ENCODE measurements at regions not wholly inside any gene's neighbourhood (a gene's known extent, or its start where the extent isn't known, plus 50 kb on each side); places are given as distances from the start of the nearest gene placed in this dataset.

DNA sequence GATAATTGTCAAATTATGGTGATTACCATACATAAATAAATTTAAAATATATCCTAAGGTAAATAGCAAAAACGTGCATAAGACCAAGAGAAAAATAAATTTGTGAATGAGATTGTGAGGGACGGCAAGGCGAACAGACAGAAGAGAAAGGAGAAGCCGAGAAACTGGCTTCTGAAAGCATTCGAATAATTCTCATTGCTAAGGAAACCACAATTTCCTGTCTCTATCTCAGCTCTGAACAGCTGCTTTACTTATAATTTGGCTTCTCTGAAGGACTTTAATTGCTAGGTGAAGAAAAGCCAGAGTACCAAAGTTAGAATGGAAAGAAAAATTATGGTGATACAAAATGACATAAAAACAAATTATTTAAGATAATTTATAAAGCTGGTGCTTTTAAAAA lies 79.0 kb upstream of the RGS17 start:
- no peak for DNase-seq
- Histone ChIP-seq H3K36me3 (no peaks in the 10 kb centered on the region), H3K27ac (no peak overlapping the region), H3K9me3 (no peaks in the 10 kb centered on the region), H3K4me1 (no peaks in the 10 kb centered on the region), H3K4me3 (no peak overlapping the region), H3K27me3 (no peaks in the 10 kb centered on the region)
- TF ChIP-seq POLR2A (IDR thresholded peaks at IDR 0.05) = no peak
- TF ChIP-seq CTCF (IDR thresholded peaks at IDR 0.05) = no peak

GRCh38 chr6:153208706-153209105 lies 77.6 kb upstream of the RGS17 start:
- Histone ChIP-seq H3K4me3 (no peak overlapping the region), H3K36me3 (no peaks in the 10 kb centered on the region), H3K4me1 (no peaks in the 10 kb centered on the region), H3K27ac (no peak overlapping the region), H3K9me3 (no peaks in the 10 kb centered on the region), H3K27me3 (no peaks in the 10 kb centered on the region)
- TF ChIP-seq CTCF (IDR thresholded peaks at IDR 0.05) (no peak), POLR2A (IDR thresholded peaks at IDR 0.05) (no peak)
- DNase-seq = no peak

DNA sequence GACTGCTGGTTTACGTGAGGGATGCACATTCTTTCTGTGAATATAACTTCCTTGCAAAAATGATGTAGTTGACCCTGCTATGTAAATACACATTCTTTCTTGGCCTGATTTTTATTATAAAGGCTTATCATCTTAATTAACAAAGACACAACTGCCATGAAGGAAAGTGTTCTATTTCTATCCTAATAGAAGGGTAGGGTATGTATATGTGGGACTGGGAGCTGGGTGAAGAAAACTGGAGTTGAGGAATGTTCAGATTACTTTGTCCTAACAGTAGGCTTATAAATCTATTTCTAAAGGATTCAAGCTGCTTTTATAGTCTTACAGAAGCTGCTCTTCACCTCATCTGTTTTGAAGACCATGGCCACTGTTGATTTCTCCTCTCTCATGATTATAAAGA lies 76.5 kb upstream of the RGS17 start:
- no peak overlapping the region for H3K27ac ChIP-seq
- no peak for DNase-seq
- H3K4me3 ChIP-seq = no peak overlapping the region
- H3K27me3 ChIP-seq = no peaks in the 10 kb centered on the region
- no peaks in the 10 kb centered on the region for H3K9me3 ChIP-seq
- no peaks in the 10 kb centered on the region for H3K4me1 ChIP-seq
- TF ChIP-seq CTCF (IDR thresholded peaks at IDR 0.05) (no peak), POLR2A (IDR thresholded peaks at IDR 0.05) (no peak)
- no peaks in the 10 kb centered on the region for H3K36me3 ChIP-seq

GRCh38 chr6:153207006-153207405 lies 75.9 kb upstream of the RGS17 start:
- TF ChIP-seq CTCF (IDR thresholded peaks at IDR 0.05) = no peak
- no peak for TF ChIP-seq POLR2A (IDR thresholded peaks at IDR 0.05)
- DNase-seq = no peak
- Histone ChIP-seq H3K4me3 (no peak overlapping the region), H3K27me3 (no peaks in the 10 kb centered on the region), H3K36me3 (no peaks in the 10 kb centered on the region), H3K27ac (no peak overlapping the region), H3K4me1 (no peaks in the 10 kb centered on the region), H3K9me3 (no peaks in the 10 kb centered on the region)

DNA sequence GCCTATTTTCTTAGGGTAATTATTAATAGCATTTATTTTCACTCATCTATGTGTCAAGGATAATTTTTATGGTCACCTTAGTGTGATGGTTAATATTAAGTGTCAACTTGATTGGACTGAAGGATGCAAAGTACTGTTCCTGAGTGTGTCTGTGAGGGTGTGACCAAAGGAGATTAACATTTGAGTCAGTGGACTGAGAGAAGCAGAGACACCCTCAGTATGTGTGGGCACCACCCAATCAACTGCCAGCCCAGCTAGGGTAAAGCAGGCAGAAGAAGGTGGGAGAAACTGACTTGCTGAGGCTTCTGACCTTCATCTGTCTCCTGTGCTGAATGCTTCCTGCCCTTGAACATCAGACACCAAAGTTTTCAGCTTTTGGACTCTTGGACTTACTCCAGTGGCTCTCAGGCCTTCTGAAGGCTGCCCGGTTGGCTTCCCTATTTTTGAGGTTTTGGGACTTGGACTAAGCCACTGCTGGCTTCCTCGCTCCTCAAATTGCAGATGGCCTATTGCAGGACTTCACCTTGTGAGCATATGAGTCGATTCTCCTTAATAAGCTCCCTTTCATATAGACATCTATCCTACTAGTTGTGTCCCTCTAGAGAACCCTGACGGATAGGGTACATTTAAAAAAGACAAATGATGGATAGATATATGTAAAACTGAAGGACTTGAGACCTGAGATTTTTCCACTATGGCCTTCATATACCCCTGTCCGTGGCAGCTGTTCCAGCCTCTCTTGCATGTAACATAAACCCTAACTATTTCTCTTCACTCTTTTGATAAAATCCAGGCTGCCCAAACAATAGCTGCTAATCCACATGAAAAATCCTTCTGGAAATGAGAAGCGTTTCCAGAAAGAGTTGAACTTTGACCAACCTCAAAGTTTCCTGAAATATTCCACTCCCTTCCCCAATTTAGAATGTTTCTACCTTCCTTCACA lies 62.1 kb upstream of the RGS17 start:
- H3K27me3 ChIP-seq = no peaks in the 10 kb centered on the region
- TF ChIP-seq POLR2A (IDR thresholded peaks at IDR 0.05) (no peak), CTCF (IDR thresholded peaks at IDR 0.05) (no peak)

More for the DNA sequence above, 62.1 kb upstream of the RGS17 start:
- no peaks in the 10 kb centered on the region for H3K36me3 ChIP-seq
- H3K9me3 ChIP-seq = no peaks in the 10 kb centered on the region
- no peaks in the 10 kb centered on the region for H3K4me1 ChIP-seq
- no peak for DNase-seq
- H3K27ac ChIP-seq = no peak overlapping the region
- H3K4me3 ChIP-seq = no peak overlapping the region
